IPS DF 6.9 (cell line): ENCODE measurements at regions not wholly inside any gene's neighbourhood (a gene's known extent, or its start where the extent isn't known, plus 50 kb on each side); places are given as distances from the start of the nearest gene placed in this dataset.

Source experiments
- DNase-seq: peaks from one replicate; pipeline ENCODE4 v3.0.0-alpha.2; 2013; ENCODE audit warnings: low read depth, low spot score
- H3K27ac ChIP-seq: one replicate; pipeline ENCODE4 v1.5.1; 2013; ENCODE audit warnings: low read length, control low read depth
- H3K27me3 ChIP-seq: 2 replicates; pipeline ENCODE4 v1.6.1; 2013; ENCODE audit warnings: mild to moderate bottlenecking, low read length; ENCODE audit not compliant: control insufficient read depth, insufficient read depth
- H3K36me3 ChIP-seq: 2 replicates; pipeline ENCODE4 v1.6.1; 2013; ENCODE audit warnings: low read length; ENCODE audit not compliant: control insufficient read depth, insufficient read depth
- H3K4me1 ChIP-seq: 2 replicates; pipeline ENCODE4 v1.6.1; 2013; ENCODE audit warnings: low read length; ENCODE audit not compliant: control insufficient read depth, insufficient read depth
- H3K4me3 ChIP-seq: 2 replicates; pipeline ENCODE4 v1.5.1; 2013; ENCODE audit warnings: mild to moderate bottlenecking, low read length
- H3K9me3 ChIP-seq: 2 replicates; pipeline ENCODE4 v1.6.1; 2013; ENCODE audit warnings: low read length, inconsistent platforms; ENCODE audit not compliant: control insufficient read depth, insufficient read depth
- WGBS: extraction: QIAGEN DNeasy Blood & Tissue Kit; methylation state at CpG from one replicate; pipeline ENCODE4 v1.1.7; 2013; ENCODE audit warnings: mixed read lengths, missing lambda C conversion rate; ENCODE audit not compliant: insufficient read length, insufficient coverage; 5-methylcytosine and 5-hydroxymethylcytosine counted together

DNA sequence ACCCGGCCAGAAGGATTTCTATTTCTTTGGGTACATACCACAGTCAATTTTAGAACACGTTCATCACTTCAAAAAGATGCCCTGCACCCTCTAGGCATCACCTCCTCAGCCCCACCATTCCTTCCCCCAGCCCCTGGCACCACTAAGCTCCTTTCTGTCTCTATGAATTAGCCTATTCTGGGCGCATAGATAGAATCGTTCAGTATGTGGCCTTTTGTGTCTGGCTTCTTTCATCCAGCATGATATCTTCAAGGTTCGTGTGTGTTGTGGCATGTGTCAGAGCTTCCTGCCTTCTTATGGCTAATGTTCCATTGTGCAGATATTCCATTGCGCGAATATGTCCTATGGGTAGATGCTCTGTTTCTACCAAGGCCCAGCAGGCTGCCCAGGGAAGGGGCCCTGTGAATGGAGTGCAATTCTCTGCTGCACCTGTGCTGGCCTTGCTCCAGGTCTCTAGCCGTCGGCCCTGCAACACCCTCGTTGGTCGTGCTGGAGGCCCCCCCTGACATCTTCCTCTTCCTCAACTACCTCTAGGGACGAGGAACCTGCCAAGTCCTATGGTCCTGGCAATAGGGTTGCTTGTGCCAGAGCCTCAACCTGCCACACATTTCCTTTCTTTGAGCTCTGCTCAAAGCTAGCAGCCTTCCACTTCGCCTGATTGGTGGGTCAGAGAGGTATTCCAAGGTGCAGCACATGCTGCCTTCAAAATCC is 113.5 kb downstream of the RIPK4 start:
- H3K27me3 ChIP-seq: no peaks in the 10 kb centered on the region
- no peak for DNase-seq
- H3K4me1 ChIP-seq: peaks cover 6% of the 10 kb centered on the region
- no CpG with 5 or more reads among the region's 13 CpGs for WGBS
- H3K4me3 ChIP-seq: no peak overlapping the region
- no peaks in the 10 kb centered on the region for H3K36me3 ChIP-seq
- no peaks in the 10 kb centered on the region for H3K9me3 ChIP-seq
- H3K27ac ChIP-seq: no peak overlapping the region

DNA sequence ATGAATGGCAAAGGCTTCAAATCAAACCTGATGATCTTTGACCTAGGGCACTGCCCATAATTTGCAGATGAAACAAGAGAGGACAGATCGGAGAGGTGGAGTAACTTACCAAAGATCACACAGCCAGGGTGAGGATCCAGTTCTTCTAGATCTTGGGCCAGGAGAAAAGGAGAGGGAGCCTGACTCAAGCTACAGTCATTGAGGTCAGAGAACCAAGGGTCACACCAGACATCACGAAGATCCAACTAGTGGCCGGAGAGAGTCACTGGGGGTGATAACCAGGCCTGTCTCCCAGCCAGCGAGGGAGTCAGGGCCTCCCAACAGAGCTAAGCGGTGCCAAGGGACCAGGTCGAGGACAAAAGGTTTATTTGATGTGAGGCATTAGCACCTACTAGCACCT is 115.0 kb downstream of the RIPK4 start:
- Histone ChIP-seq H3K4me3 (no peak overlapping the region), H3K4me1 (peaks cover under 1% of the 10 kb centered on the region), H3K27me3 (no peaks in the 10 kb centered on the region), H3K9me3 (no peaks in the 10 kb centered on the region), H3K27ac (no peak overlapping the region), H3K36me3 (no peaks in the 10 kb centered on the region)
- WGBS: no CpG with 5 or more reads among the region's 6 CpGs
- no peak for DNase-seq

DNA sequence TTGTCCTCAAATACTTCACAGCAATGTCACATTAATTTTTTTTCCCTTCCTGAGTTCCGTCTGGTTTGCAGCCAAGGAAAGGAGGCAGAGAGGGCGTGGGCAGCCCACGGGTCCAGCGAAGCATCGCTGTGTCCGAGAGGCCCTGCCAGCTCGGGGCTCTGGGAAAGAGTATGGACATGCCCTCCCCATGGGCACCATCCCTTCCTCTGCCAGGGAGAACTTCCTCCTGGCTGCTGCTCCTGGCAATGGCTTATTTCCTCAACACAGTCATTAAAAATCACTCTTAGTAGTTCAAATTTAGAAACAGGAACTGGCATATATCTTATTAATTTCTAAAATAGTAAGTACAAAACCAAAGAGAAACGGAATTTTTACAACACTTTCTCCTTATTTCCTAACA is 115.4 kb downstream of the RIPK4 start:
- Histone ChIP-seq H3K27ac (no peak overlapping the region), H3K27me3 (no peaks in the 10 kb centered on the region), H3K36me3 (no peaks in the 10 kb centered on the region), H3K4me3 (no peak overlapping the region), H3K4me1 (no peaks in the 10 kb centered on the region), H3K9me3 (no peaks in the 10 kb centered on the region)
- DNase-seq: no peak
- no CpG with 5 or more reads among the region's 8 CpGs for WGBS

DNA sequence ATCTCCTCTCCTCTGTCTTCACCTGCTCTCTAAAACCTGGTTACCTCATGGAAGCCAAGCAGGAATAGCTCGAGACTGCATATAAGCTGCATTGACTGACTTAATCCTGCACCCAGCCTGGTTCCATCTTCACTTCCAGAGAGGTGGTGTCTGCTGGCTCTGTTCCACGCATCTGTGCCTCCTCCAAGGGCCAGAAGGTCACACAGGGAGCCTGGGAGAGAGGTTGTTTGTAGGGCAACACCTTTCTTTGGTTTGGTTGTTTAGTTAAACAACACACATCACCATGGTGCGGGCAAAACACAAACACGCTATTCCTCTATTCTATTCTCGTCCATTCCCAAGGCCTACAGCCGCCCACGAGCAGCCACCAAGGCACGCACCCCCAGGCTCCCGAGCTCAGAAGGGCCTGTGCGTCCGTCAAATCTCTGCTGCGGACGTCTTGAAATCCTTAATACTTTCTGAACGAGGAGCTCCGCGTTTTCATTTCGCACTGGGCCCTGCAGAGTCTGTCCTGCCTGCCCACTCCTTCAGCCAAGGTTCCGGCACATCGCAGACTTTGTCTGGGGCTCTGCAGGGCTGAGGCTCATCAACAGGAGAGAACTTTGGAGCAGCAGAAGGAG is 116.2 kb downstream of the RIPK4 start:
- no peak overlapping the region for H3K4me3 ChIP-seq
- H3K4me1 ChIP-seq: no peaks in the 10 kb centered on the region
- no CpG with 5 or more reads among the region's 19 CpGs for WGBS
- no peaks in the 10 kb centered on the region for H3K9me3 ChIP-seq
- H3K36me3 ChIP-seq: no peaks in the 10 kb centered on the region
- no peak overlapping the region for H3K27ac ChIP-seq
- no peak for DNase-seq
- H3K27me3 ChIP-seq: no peaks in the 10 kb centered on the region

DNA sequence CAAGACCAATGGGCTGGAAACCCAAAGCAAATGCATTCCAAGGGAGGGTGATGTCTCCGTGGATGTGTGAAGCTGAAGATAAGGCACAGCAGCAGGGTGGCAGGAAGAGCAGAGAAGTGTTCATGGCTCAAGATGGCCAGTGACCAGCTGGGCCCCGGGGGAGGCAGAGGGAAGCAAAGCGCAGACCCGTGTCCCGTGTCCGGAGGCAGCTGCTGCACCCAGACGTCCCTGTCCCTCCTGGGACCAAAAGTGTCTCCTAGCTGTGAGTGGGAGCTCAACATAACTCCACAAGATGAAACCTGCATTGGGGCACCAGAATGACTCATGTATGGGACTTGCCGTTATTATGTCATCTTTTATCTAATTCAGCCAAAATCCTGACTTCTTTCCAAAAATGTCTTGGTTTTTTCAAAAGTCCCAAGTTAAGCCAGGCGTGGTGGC is 118.2 kb downstream of the RIPK4 start:
- Histone ChIP-seq H3K9me3 (no peaks in the 10 kb centered on the region), H3K4me3 (no peak overlapping the region), H3K27ac (no peak overlapping the region), H3K27me3 (no peaks in the 10 kb centered on the region), H3K4me1 (no peaks in the 10 kb centered on the region), H3K36me3 (no peaks in the 10 kb centered on the region)
- WGBS: no CpG with 5 or more reads among the region's 9 CpGs
- DNase-seq: no peak

DNA sequence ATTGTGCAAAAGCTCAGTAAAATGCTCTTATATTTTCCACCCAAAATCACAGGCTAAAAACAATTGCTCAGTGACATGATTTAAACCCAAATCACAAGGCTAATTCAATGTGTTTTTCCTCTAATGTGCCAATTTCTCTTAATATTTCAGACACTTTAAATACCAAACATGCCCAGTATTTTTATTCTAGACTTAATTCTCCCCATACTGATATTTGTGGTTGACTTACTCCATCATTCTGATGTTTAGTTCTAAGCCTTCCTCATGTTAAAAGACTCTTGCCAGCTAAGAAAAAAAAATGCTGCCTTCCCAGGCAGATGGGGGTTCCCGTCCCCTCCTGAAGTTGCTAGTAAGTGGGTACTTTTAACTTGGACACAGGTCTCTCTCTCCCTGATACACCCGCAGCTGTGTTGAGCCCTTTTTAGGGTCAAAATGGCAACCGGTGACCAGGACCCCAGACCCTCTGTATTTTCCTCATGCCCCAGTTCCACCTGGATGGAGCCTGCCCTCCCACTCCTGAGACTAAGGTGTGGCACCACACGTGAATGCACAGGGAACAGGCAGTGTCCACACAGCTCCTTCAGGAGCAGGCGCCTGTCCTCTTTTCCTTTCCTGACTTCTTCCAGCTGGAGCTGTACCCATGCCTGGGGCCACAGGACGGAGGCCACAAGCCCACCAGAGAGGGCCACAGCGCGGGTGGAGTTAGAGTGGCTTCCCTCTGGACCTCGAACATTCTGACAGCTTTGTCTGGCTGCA is 118.9 kb downstream of the RIPK4 start:
- Histone ChIP-seq H3K27ac (no peak overlapping the region), H3K27me3 (no peaks in the 10 kb centered on the region), H3K9me3 (no peaks in the 10 kb centered on the region), H3K36me3 (no peaks in the 10 kb centered on the region), H3K4me3 (no peak overlapping the region), H3K4me1 (no peaks in the 10 kb centered on the region)
- no CpG with 5 or more reads among the region's 9 CpGs for WGBS
- DNase-seq: no peak

DNA sequence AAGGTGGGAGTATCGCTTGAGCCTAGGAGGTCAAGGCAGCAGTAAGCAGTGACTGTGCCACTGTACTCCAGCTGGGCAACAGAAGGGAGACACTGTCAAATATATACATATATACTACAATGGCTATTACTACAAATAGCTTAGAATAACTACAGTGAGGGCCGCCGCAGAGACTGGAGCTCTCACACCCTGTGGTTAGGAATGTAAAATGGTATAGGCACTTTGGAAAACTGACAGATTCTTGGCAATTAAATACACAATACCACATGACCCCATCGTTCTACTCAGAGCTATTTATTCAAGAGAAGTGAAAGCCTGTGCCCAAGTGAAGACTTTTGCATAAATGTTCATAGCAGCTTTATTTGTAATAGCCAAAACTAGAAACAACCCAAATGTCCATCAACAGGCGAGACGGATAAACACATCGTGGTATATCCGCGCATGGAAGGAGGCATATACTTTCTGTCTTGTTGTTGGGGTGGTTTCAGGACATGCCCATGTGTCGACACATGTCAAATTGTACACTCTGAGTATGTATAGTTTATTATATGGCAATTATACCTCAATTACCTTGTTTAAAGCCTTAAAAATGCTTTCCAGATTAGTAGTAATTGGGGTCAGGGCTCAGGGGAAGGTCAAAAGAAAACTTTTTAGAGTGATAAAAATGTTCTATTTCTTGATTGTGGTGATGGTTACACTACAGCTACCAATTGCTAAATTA is 123.4 kb downstream of the RIPK4 start:
- no peaks in the 10 kb centered on the region for H3K9me3 ChIP-seq
- no peak for DNase-seq

DNA sequence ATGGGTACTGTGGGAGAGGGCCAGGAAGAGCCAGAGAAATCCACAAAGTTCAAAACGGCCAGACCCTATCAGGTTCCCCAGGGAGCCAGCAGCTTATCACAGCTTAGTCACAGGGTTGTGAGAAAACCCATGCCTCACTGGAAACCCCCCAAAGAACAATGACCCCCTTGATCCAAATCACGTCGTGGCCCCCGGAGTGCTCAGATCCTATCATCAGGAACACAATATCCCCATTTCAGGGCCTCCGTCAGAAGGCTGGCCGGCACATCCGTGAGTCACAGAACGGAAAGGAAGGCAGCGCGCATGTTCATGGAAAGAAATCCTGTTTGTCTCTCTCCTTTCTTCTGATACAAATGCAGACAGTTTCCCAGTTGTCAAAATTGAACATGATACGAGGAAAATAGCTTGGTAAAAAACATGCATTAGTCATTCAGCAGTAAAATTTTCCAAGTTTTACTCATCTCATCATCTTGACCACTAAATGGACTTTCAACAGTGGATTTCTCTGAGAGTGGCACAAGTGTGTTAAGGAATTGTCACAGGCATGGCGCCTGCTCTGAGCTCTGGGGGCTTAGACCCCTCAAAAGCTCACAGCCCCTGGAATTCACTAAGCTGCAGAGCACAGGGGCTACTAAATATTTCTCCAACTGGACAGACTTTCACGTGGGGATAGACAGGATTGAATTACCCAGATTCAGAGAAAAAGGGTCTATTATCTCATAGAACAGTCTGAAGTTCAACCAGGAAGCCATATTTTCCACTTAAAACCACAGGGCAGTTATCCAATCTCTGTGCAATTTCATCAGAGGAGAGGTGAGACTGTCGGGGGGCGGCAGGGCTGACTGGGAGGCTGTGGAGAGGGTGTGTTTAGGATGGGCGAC is 124.8 kb downstream of the RIPK4 start:
- Histone ChIP-seq H3K4me1 (no peaks in the 10 kb centered on the region), H3K27me3 (no peaks in the 10 kb centered on the region), H3K9me3 (no peaks in the 10 kb centered on the region), H3K36me3 (no peaks in the 10 kb centered on the region; the same call in 1 of the 2 replicates), H3K27ac (no peak overlapping the region), H3K4me3 (no peak overlapping the region)
- WGBS: no CpG with 5 or more reads among the region's 16 CpGs
- no peak for DNase-seq

More for the DNA sequence above, 123.4 kb downstream of the RIPK4 start:
- H3K4me1 ChIP-seq: no peaks in the 10 kb centered on the region
- no peaks in the 10 kb centered on the region for H3K27me3 ChIP-seq
- no peaks in the 10 kb centered on the region; the same call in 1 of the 2 replicates for H3K36me3 ChIP-seq
- H3K27ac ChIP-seq: no peak overlapping the region
- no peak overlapping the region for H3K4me3 ChIP-seq
- no CpG with 5 or more reads among the region's 10 CpGs for WGBS

DNA sequence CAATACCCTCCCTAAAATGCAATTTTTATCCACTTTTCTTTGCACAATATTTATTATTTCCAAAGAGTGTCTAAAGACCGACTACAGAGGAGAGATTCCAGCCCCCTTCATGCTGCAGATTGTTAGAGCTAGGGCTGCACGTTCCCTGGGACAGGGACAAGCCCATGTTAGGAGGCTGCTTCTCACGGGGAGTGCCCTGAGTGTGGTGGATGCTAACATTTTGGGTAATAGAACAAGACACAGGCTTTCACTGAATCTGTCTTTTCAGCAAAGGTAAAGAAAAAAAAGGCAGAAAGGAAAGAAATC is 125.4 kb downstream of the RIPK4 start:
- DNase-seq: no peak
- no peaks in the 10 kb centered on the region; the same call in 1 of the 2 replicates for H3K36me3 ChIP-seq
- no peaks in the 10 kb centered on the region for H3K9me3 ChIP-seq
- H3K27me3 ChIP-seq: no peaks in the 10 kb centered on the region
- H3K27ac ChIP-seq: no peak overlapping the region
- no peaks in the 10 kb centered on the region for H3K4me1 ChIP-seq
- no CpG with 5 or more reads among the region's 3 CpGs for WGBS
- no peak overlapping the region for H3K4me3 ChIP-seq
